Epithelial cell of esophagus (primary cell): ENCODE measurements at regions not wholly inside any gene's neighbourhood (a gene's known extent, or its start where the extent isn't known, plus 50 kb on each side); places are given as distances from the start of the nearest gene placed in this dataset.

ENCODE experiments used
- DNase-seq: peaks from one replicate; pipeline ENCODE4 v3.0.0; 2010; ENCODE audit warnings: low read depth
- H3K4me3 ChIP-seq: 2 replicates; pipeline ENCODE4 v1.5.1; 2011; ENCODE audit warnings: mild to moderate bottlenecking, low read length, control low read depth
- TF ChIP-seq, protein P1 (sequence below): IDR thresholded peaks from 2 replicates; pipeline ENCODE4 v1.5.1; 2011; ENCODE audit warnings: low read depth, mild to moderate bottlenecking, low read length, control low read depth, inconsistent platforms; ENCODE audit not compliant: insufficient read depth; ENCODE audit errors: missing control alignments

DNA sequence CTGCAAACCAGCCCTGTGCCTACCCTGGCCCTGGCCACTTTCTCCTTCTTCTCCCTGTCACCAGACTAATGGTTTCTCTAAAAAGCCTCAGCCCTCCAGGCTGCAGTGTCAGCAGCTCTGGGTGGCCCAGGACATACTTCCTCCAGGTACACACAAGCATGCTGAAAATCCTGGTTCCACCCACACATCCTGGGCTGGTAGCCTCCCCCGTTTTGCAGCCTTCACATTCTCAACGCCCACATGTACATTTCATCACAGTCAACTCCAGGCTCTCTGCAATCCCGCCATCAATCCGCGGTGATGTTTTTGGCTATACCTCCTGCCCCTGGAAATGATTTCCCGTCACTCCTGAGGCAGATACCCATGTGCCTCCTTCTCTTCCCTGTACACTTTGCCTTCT, 59.4 kb downstream of the MAGEF1 start:
- TF ChIP-seq, protein P1, sequence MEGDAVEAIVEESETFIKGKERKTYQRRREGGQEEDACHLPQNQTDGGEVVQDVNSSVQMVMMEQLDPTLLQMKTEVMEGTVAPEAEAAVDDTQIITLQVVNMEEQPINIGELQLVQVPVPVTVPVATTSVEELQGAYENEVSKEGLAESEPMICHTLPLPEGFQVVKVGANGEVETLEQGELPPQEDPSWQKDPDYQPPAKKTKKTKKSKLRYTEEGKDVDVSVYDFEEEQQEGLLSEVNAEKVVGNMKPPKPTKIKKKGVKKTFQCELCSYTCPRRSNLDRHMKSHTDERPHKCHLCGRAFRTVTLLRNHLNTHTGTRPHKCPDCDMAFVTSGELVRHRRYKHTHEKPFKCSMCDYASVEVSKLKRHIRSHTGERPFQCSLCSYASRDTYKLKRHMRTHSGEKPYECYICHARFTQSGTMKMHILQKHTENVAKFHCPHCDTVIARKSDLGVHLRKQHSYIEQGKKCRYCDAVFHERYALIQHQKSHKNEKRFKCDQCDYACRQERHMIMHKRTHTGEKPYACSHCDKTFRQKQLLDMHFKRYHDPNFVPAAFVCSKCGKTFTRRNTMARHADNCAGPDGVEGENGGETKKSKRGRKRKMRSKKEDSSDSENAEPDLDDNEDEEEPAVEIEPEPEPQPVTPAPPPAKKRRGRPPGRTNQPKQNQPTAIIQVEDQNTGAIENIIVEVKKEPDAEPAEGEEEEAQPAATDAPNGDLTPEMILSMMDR = no peak
- peak; percentile 91 for DNase-seq
- H3K4me3 ChIP-seq = no peak overlapping the region

DNA sequence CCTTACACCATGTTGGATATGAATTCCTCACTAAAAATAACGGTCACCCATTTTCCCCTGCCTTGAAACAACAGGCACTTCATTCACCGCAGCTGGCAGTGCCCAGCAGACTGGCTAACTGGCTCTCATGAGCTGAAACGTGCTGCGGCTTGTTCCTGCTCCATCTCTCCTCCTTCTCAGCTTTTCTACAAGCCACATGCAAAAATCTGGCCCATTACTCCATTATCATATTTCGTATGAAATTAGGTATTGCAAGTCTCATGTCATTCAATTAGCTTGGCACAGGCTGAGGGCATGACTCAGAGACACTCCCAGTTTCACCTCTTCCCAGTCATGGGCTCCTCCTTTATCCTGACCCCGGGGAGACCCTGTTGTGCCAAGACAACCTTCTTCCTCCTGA, 60.0 kb downstream of the MAGEF1 start:
- DNase-seq = peak; percentile 95
- H3K4me3 ChIP-seq = no peak overlapping the region
- TF ChIP-seq, protein P1 = no peak

DNA sequence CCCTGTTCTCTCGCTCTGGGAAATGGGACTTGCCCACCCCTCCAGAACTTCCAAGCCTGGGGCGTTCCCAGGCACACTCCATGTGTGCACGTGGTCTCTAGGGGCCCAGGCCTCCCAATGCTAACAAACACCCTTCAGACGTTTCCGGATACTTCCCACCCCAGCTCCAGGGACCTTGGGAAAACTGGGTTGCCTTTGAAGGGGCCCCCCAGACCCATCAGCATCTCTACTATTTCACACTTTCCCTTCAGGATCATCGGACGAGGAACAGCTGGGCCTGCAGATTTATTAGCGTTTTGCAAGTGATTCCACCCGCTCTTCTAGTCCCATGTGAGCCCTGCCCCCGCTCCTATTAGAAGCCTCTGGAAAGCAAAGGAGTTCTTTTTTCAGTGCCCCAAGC, 63.2 kb downstream of the MAGEF1 start:
- DNase-seq = no peak
- no peak overlapping the region for H3K4me3 ChIP-seq
- TF ChIP-seq, protein P1 = no peak

DNA sequence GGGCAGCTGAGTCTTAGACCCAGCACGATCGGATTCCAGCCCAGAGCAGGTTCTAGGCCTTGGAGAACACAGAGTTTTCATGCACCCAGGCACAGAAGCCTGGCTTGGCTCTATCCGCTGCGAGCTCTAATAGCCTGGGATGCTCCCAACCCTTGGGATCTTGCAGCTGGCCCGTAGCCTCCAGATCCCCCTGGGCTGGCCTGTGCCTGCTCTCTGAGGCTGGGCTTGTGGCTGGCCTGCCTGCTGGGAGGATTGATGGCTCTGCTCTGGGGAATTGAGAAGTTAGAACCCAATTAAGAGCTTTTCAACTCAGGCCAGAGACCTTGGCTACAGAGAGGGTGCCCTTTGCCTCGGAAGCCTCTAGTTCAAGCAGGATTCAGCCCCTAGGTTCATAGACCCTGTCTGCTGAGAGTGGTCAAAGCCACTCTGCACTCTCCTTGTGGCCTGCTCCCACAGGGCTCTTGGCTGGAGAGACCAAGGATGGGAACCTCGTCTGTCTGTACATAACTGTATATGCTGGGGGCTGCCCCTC, 64.4 kb downstream of the MAGEF1 start:
- TF ChIP-seq, protein P1 = no peak
- no peak overlapping the region for H3K4me3 ChIP-seq
- DNase-seq = no peak

DNA sequence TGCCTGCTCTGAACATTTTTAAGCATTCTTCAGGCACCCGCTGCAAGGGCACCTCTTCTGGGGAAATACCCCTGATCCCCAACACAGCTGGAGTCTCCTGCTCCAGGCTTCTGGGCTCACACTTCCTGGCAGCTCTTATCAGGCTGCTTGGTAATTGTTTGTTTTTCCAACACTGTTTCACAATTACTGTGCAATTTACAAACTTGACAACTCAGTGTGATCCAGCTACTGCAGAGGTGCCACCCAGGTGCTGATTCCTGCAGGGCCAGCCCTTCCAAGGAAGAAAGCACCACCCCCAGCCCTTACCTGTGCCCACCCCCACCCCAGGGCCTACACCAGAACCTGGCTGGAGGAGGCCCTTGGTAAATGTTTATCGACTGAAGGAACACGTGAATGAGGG, 66.5 kb downstream of the MAGEF1 start:
- DNase-seq = peak; percentile 79
- H3K4me3 ChIP-seq = no peak overlapping the region
- TF ChIP-seq, protein P1 = no peak

DNA sequence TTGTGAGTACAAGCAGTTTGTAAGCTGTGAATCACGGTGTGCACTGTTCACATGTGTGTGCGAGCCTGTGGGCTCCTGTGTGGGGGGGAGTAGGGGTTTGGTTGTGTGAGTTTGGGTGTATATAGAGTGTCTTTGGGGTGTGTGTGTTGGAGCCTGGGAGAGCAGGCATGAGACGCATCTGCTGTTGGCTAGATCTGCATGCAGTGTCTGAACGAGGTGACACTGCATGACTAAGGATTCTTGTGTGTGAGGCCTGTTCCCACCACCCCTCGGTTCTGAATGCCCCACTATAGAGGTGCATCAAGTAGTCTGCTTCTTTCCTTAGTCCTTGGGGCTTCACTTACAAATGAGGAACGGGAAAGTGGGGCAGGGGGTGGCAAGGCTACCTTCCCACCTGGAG, 68.4 kb downstream of the MAGEF1 start:
- TF ChIP-seq, protein P1 = no peak
- H3K4me3 ChIP-seq = no peak overlapping the region
- no peak for DNase-seq

DNA sequence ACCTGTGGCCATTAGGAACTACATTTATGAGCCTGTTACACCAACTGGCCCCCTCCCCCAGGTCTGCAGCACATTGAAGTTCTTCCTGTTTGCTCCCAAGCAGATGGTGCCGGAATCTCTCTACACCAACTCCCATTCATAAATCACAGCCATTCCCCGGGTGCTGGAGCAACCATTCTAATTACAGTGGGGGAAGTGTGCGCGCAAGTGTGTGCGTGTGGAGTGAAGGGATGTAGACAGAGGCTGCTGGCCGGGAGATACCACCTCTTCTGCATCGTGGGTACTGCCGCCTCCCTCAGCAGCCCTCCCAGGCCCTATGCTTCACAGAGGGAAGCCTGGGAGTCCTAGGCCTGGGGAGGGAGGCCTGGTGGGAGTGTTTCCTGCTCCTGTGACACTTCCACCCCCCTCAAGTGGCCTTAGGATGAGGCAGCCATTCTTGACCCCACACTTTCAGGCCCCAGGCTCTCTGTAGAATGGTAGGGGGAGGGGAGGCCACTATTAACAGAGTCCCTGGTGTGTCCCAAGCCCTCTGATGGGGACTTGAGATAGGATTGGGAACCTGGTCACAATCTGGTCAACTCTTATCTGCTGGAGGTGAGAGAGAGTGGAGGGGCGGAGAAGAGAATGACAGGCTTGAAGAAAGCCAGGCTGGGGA, 69.1 kb downstream of the MAGEF1 start:
- no peak for DNase-seq
- TF ChIP-seq, protein P1 = no peak
- H3K4me3 ChIP-seq = no peak overlapping the region
